ENCODE measurements at regions not wholly inside any gene's neighbourhood (a gene's known extent, or its start where the extent isn't known, plus 50 kb on each side); places are given as distances from the start of the nearest gene placed in this dataset.

DNA sequence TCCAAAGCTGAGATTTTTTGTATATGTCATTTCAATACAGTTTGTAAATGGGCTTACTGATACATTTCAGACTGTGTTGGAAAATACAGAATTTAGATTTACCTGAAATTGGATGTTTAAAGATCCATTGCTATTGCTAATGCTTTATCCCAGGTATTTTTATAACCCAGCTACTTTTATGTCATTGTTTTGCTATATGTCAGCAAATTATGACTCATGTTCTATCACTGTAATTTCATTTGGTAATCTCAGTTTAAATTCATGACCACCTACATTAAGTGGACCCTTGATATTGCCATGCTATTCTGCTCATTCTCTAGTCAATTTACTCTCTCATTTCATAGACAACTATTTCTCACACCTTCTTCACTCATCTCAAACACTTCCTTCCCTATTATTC, 281.2 kb downstream of the IPO8 start:
- no peak for TF ChIP-seq EZH2 (IDR thresholded peaks at IDR 0.05; ENCODE audit: insufficient read depth, poor library complexity, severe bottlenecking)
- no peak for TF ChIP-seq EZH2phosphoT487 (IDR thresholded peaks at IDR 0.05; ENCODE audit: insufficient read depth, low read depth)
